Fibroblast of skin of left quadriceps (primary cell): ENCODE measurements at regions not wholly inside any gene's neighbourhood (a gene's known extent, or its start where the extent isn't known, plus 50 kb on each side); places are given as distances from the start of the nearest gene placed in this dataset.

Experiments
- DNase-seq, 2 experiments: peaks; one replicate each; pipeline ENCODE4 v3.0.0-alpha.2; 2013; ENCODE audit warnings: low read depth in 2 of 2

- DNase-seq, result no peak
Measured at GRCh38 chr5:18032744-18033143, 398.5 kb downstream of the TAF11L14 start.

DNA sequence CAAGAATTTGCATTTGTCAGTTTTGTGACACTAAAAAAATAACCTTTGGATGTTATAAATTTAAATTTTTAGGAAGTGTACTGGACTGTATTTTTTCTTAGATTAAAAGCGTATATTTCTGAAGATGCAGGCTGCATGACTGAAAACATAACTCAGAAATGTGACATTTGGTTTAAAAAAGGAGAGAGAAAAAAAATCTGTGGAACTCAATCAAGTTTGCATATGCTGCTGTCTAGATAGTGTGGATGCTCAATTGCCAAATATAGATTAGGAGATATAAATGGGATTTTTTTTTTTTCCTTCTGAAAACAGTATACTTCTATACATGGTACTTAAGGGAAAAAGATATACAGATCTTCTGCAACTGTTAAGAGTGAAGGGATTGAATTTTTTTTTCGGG, 402.3 kb downstream of the TAF11L14 start:
- DNase-seq, result no peak

DNA sequence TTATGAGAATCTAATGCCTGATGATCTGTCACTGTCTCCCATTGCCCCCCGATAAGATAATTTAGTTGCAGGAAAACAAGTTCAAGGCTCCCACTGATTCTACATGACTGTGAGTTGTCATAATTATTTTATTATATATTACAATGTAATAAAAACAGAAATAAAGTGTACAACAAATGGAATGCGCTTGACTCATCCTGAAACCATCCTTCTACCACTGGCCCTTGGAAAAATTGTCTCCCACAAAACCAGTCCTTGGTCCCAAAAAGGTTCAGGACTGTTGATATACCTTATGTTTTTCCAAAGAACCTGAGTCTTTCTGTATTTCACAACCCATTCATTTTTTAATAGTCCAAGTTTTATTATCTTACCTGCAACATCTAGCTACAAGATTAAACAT, 403.5 kb downstream of the TAF11L14 start:
- no peak for DNase-seq

GRCh38 chr5:18043344-18043743, 409.1 kb downstream of the TAF11L14 start:
- no peak for DNase-seq

- no peak for DNase-seq
Measured at GRCh38 chr5:18048449-18048848, 414.2 kb downstream of the TAF11L14 start.

- DNase-seq, result no peak
Measured at GRCh38 chr5:18050345-18050744, 416.1 kb downstream of the TAF11L14 start.

GRCh38 chr5:18050776-18051175, 416.5 kb downstream of the TAF11L14 start:
- no peak for DNase-seq

DNA sequence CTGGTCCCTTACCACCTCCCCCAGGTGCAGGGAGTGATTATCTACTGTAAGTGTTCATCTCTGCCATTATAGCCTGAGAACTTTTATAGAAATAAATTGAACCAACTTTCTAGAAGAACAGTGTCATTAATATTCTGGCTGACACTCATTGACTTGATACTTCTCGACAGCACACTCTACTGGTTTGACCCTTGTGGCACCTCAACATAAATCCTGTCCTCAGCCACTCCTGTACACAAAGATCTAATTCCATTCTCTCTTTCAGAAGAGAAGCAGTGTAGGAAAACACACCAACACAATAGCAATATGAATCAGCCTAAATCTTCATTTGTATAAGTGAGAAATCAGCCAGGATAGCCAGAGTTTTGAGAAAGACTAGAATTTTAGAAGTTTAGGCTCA, 417.7 kb downstream of the TAF11L14 start:
- DNase-seq, result no peak

- no peak for DNase-seq
Measured at GRCh38 chr5:18052569-18052968, 418.3 kb downstream of the TAF11L14 start.

DNA sequence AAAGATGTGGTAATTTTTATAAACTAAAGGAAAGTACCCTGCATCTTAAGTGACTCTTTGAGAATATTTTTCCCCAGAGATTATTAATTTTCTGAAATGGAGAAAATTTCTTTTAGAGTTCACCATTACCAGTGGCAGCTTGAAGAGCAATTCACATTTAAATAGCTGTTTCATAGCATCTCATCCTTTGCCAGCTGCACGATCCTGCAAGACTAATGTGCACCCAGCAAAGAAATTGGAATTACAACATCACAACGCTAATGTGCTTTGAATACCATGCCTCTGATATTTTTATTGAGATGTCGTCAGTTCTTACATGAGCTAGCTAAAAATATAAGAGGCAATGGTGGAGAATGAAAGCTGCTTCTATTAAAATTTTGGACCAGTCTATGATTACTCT, 423.5 kb downstream of the TAF11L14 start:
- DNase-seq, result no peak

DNA sequence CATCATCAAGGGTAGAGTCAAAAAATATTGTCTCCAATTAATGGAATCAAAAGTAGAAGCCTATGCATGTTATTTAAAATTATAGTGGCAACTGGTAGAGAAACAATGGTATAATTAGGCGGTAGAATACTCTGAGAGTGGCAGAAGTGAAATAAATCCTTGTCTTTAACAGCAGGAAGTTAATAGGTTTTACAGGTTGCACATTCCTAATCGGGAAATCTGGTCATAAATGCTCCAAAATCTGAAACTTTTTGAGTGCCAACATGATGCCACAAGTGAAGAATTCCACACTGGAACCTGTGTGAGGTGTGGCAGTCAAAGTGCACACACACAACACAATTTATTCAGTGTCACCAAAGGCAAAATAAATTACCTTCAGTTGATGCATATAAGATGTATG, 433.4 kb downstream of the TAF11L14 start:
- DNase-seq, result no peak

DNA sequence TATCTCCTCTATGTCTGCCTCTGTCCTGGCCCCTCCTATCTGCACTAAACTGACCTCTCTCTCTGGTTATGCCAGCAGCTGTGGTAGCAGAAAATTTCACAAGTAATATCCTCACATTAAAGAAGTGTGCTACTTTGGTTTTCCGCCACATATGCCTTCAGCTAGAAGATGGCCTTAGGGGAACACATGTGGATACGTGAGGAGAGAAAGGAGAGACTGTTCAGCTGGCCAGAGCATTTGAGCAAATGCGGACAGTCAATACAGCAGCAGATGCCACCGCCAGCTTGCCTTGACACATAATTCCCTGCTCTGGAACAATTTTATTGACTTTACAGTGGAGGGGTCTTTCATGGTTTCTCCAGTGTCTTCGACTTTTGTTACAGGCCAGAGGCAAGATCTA, 434.6 kb downstream of the TAF11L14 start:
- no peak for DNase-seq

DNA sequence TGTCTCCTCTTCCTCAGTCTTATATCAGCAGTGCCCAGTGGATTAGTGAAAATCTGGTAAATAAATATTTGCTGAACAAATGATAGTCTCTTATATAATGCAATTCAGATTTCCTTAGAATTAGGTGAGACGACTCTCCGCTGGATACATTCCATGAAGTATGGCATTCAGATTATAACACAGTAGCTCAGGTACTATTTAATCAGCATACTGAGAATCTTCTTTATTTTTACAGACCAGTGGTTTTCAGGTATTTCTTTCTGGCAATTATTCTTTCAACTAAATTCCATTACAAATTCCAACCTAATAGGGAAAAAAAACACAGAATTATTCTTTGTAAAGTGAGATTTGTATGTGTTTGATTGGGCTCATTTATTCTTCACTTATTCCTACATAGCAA, 435.5 kb downstream of the TAF11L14 start:
- no peak for DNase-seq

DNA sequence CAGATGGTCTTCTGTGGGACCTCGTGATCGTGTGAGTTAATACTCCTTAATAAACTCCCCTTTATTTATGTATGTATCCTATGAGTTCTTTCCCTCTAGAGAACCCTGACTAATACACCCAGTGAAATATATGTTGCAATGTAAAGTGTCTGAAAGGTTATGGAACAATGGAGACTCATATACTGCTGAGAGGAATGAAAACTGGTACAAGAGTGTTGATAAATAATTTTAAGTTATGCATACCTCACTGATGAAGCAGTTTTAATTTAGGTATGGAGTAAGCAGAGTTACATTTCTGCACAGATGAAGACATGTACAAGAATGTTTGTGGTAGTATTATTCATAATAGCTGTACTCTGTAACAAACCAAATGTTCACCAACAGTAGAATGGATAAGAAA, 438.3 kb downstream of the TAF11L14 start:
- DNase-seq, result no peak

DNA sequence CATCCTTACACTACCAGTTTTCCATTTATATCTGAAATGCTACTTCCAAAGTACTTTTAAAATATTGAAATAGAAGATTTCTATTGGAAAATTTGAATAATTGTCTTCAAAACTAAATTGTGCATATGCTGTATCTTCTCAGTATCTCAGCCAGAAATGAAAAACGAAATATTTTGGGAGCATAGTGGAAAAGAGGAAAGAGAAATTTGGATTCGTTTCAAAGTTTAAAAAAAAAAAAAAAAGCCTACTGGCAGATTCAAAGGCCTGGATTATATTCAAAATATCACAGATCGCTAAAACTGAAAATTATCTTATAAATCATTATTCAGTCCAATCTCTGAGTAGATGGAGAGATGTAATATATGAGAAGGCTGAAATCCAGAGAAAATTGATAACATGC, 440.7 kb downstream of the TAF11L14 start:
- no peak for DNase-seq

DNA sequence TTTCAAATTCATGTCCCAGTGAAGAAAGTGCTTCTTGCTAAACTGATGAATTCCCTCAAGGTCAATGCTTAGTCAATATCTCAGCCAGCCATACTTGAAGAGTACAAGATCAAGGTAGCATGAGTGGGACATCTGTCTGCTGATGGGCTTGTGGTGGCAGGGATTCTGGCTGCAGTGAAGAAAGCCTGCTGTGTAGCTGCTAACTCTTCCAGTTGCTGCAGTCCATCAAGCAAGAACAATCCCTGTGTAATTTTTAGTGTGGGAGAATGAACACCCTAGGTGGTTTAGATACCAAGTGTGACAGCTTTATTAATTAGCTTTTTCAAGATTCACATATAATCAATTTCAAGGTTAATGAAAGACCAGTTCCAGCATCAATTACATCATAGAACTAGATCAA, 443.9 kb downstream of the TAF11L14 start:
- no peak for DNase-seq

DNA sequence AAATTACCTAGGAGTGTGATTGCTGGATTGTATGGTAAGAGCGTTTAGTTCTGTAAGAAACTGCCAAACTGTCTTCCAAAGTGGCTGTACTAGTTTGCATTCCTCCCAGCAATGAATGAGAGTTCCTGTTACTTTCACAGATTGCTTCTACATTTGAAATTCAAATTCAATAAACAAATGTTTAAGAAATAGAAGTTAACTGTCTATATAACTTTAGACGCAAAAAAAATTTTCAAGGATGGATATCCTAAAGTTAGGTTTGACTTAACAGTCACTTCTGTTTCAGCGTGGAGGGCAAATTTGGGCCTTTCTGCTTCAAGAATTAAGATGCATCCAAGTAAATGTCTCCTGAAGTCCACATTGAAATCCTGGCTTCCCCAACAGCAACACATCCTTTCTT, 445.6 kb downstream of the TAF11L14 start:
- no peak for DNase-seq

GRCh38 chr5:18088020-18088579, 453.8 kb downstream of the TAF11L14 start:
- DNase-seq, result no peak

DNA sequence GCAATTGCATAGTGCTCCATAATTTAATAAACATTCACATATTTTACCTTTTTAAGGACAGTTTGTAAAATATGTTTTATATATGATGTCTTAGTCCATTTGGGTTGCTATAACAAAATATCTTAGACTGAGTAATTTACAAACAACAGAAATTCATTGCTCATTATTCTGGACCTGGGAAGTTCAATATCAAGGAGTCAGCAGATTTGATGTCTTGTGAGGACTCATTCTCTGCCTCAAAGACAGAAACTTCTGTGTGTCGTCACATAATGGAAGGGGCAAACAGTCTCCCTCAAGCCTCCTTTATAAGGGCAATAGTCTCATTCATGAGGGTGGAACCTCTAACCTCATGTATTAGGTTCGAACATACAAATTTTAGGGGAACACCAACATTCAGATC, 455.9 kb downstream of the TAF11L14 start:
- no peak for DNase-seq

GRCh38 chr5:18091142-18091541, 456.9 kb downstream of the TAF11L14 start:
- DNase-seq, result no peak

GRCh38 chr5:18091758-18092157, 457.5 kb downstream of the TAF11L14 start:
- no peak for DNase-seq

DNA sequence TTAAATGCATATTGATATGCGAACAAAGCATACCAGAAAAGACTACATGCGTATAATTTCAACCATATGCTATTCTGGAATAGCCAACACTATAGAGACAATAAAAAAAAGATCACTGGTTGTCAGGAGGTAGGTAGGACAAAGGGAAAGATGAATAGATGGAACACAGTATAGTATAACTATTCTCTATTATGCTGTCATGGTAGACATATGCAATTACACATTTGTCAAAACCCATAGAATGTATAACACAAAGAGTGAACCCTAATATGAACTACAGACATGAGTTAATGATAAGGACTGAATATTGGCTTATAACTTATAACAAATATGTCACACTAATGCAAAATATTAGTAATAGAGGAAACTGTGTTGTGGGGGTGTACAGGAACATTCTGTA, 460.8 kb downstream of the TAF11L14 start:
- DNase-seq, result no peak

GRCh38 chr5:18097817-18098216, 463.6 kb downstream of the TAF11L14 start:
- DNase-seq, result no peak

GRCh38 chr5:18098691-18099090, 464.4 kb downstream of the TAF11L14 start:
- DNase-seq, result no peak

DNA sequence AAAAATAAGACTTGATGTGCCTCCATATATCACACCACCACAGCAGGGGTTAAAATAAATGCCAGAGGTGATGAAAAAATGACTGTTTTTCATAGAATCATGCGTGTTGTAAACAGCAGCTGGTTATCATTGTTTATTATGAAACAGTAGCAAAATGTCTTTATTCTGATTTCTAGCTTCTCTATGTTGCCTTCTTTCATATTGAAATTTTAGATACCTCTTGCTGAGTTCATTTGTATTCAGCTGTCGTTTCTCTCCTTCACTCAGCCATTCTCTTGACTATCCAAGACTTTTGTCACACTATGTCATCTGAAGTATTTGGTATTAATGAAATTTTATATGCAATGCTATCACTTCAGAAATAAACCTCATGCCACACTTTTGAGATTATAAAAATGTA, 465.0 kb downstream of the TAF11L14 start:
- no peak for DNase-seq
